Stimulated activated CD8-positive, alpha-beta memory T cell treated with anti-CD3 and anti-CD28 coated beads, Interleukin-4, amount 100 ng/mL, for 1 hour (primary cell): ENCODE measurements at regions not wholly inside any gene's neighbourhood (a gene's known extent, or its start where the extent isn't known, plus 50 kb on each side); places are given as distances from the start of the nearest gene placed in this dataset.

Experiments
- DNase-seq, 2 donors: peaks; one replicate each; pipeline ENCODE4 v3.0.0-alpha.2; 2020; ENCODE audit warnings: low read depth in 2 of 2, low spot score in 1 of 2

DNA sequence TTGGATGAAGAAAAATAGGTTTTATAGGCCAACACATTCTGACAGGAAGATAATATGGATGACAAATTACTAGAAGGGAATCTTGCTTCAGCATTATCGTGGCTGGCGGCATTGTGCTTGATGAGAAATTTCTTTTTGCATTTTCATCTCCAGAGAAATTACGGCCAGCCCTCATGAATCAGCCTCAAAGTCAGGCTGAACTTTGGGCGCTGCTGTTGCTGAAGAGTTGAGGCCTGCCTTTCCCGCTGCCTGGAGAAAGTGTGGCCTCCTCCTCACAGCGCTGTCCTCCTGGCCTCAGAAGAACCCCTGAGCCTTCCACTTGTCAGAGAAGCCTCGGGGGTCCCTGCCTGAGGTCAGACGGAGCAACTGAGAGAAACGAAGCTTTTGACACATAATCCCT is 272.4 kb upstream of the KCNIP4 start:
- DNase-seq = no peak

DNA sequence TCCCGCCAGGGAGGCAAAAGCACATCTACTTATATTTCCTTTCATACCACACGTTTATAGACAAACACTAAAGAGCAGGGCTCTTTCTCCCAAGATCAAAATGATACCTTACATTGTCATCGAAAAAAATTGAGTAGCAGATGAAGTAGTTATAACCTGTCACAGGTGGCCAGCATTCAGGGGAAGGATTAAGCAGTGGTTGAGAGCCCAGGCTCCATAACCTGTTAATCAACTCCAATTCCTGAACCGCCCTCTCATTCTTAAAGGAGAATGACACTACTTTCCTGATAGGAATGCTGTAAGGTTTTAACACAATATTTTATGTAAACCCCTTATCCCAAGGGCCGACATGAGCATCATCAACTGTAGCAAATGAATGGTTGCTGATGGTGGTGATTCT is 268.9 kb upstream of the KCNIP4 start:
- DNase-seq = no peak

DNA sequence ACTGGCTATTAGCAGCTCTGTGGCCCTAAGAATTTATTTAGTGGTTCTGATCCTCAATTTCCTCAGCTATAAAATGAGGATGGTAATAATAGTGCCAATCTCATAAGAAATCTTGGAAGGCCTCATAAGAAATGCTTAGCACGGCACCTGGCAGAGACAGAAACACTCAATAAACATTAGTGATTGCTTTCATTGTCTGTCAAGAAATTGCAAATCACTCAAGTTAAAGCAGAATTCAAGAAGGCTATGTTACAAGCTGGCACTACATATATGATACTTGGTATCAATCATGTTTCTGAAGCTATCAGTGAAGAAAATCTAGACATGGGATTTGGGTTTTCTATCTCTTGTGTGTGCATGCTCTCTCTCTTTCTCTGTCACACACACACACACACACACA is 267.7 kb upstream of the KCNIP4 start:
- DNase-seq = no peak

DNA sequence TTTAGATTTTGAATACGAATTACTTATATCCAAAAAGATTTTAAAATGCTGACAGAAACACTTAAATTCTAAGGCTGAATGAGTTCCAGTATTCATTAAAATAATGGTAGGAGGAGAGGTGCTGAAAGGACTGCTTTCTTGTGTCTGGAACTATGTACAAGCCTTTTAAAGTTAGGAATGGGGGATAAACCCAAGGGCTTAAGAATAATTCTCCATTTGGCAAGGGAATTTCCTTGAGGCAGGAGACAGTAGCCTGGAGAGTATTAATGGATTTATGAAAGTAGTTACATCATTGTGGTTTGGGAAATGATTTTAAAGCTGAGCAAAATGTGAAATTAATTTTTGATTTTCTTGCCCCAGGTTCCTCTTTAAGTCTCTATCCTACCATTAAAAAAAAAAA is 266.5 kb upstream of the KCNIP4 start:
- DNase-seq = no peak

DNA sequence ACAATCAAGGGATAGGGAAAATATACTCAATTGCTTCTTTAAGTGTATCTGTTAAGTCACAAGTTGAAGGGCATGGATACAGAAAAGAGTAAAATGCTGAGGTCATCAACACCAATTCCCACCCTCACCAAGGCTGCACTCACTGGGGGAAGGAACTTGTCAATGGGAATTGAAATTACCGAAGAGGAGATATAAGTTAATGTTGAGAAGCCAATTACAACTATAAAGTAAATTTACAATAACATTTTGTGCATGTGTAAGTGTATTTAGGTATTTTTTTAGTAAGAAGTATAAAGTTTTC is 255.1 kb upstream of the KCNIP4 start:
- DNase-seq = no peak

DNA sequence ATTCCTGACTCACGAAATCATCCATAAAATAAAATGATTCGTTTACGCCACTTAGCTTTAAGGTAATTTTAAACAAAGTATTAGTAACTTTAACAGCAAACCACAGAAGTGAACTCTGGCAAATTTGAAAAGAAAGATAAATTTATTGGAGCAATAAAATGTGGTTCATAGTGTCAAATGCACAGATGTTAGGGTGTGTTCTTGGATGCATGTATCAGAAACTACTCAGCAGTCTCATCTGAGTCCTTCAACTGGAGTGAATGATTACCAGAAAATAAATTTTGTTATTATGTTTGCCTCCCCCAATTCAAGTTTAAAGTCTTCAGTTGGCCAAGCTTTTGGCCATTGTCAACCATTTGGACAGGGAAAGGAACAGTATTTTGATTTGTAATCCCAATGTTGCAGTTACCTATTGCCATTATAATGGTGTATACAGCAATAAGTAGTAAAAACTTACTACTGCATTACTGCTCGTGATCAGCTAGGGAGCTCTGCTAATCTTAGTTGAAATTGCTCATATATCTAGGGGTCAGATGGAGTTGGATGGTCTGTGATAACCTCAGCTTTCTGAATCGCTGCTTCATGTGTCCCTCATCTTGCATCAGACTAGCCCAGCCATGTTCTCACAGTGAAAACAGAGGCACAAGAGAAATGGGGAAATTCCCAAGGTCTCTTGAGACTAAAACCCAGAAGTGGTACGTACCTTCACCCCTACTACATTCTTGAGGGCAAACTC is 254.6 kb upstream of the KCNIP4 start:
- DNase-seq = no peak

DNA sequence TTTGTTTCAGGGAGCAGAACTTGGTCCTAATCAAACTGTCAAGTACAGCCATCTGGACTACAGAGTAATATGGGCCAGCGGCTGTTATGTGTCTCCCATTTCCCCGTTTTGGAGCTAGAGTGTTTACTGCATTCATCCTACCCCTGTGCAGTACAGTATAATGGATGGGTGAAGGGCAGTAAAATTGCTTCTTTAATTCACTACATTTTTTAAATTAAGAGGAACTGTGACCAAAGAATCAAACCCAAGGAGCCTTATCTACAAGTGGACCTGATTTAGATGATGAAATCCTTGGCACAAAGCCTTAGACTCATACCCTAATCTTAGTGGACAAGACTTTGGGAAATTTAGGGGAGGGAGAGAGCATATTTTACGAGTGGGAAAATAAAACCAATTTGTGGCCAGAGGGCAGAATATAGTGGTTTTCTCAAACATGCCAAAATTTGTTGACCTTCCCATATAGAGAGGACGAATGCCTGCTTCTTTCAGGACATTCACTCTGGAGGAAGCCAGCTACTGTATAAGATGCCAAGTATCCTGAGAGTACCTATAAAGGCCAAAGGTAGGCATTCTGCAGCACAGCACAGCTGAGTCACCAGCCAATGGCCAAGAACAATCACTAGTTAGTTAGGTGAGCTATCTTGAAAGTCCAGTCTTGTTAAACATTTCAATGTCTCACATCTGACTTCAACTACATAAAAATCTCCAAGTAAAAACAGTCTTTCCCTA is 253.8 kb upstream of the KCNIP4 start:
- no peak for DNase-seq

DNA sequence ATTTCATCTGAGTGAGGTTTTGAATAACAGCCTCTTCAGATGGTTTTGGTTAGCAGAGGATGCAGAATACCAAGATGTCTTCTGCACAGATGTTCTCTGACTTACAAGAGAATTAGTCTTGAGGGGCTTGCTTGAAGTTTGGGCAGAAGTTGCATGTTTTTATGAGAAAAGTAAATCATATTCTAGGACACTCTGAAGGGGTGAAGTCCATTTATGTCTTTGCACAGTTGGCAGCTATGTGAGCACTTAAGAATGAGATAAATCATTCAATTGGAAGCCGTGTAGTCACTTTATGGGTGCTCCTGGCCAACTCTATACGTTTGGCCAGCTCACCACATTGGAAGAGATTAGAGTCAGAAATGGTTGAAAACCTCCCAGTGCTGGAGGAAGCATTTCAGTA is 252.7 kb upstream of the KCNIP4 start:
- DNase-seq = no peak

DNA sequence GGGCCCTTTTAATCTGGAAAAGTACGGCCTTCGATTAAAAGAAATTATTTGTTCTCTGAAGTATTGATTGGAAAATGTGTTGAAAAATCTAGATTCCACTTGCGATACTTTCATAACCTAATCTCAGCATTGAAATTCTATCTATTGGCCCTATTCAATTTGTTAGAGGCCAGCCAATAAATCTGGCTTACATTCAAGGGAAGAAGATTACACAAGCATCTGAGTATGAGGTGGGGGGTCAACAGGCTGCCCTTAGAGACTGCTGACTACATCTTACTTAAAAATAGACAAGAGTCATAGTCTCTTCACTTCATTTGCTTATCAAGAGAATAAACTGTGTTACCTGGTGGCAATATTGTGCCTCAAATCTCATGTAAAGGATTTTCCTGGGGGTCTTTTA is 248.0 kb upstream of the KCNIP4 start:
- no peak for DNase-seq

DNA sequence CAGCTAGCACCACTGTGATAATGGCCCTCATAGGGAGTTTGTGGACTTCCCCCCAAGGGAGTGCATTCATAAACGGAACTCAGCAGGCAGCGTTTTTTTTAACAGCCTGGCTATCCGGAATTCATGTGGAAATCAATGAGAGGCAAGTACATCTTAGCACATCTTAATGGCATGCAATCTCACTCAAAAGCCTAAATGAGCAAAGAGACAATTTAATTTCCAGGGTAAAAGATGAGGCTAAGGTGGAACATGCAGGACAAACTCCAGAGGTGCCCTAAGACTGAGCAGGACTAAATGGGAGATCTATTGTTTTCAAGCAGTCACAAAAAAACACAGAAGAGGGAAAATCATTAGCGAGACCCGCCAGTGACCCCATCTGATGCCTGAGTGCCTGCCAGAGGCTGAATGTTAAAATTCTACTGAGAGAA is 243.5 kb upstream of the KCNIP4 start:
- DNase-seq = no peak

DNA sequence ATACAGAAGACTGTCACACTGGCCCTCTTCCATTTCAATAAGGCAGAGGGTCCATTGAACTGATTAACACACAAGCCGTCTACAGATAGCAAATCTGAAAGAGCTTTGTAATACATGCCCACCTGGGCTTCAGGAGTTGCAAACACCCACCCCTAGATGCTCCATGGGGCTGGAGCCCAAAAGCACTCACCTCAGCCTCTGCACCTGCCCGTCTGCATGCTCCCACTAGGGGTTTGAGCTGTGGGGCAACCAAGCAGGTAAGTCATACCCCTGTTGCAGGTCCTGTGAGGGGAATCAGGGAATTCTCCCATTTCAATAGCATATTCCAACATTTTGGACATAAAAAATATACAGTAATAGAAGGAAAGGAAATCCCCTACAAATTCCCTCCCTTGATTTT is 243.0 kb upstream of the KCNIP4 start:
- no peak for DNase-seq

DNA sequence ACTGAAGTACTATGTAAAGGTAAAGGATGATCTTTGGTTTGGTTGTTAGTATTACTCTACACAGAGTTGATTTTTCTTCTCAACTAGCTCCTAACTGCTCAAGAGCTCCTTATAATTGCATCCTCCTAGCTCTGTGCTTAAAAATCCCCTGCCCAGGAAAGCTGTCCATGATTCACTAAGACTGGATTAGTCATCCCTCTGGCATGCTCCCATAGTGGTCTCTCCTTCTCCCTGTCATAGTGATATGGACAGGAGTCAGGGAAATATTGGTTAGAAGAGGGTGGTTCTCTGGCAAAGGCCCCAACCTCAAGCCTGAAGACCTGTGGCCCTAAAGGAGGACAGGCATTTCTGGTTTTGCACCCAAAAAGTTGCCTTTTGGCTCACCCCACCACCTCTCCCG is 242.3 kb upstream of the KCNIP4 start:
- DNase-seq = no peak

DNA sequence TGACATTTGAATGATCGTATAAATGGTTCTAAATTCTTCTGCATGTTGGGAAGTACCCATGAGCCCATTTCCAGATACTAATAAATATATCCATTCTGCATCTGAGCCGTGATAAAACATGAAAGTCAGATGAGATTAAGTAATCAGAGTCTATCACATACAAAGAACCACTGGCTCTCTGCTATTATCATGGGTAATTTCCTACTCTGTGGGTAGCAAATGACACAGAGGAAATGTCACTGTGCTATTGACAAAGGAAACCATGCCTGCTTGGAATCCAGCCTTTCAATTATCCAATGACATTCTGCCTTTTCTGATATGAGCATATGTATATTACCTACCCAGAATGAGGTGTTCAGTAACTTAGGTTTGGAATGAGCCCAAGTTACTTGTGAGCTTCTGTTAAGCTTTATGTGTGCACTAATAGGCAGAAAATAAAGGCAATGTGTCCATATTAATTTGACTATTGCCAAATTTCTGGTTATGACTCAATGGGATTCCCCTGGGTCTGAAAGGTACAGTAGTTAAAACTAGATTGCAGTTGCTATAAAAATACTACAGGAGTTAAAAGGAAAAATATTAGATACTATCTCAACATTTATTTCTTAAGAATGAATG is 238.7 kb upstream of the KCNIP4 start:
- DNase-seq = no peak

DNA sequence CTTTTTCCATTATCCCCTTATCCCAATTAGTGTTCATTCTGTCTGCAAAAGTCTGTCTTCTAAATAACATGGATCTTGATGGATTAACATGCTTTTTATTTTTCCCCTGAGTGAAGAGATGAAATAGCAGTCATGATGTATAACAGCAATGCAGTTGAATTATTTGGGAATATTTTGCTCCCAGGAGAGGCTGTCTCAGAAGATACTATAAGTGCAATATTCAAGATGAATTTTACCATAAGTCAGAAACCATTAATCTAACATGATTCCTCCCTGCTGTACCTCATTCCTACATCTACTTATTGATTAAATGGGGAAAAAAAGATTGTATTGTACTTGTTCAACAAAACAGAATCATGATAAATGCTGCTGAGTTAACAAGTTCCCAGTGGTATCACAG is 233.2 kb upstream of the KCNIP4 start:
- DNase-seq = no peak

DNA sequence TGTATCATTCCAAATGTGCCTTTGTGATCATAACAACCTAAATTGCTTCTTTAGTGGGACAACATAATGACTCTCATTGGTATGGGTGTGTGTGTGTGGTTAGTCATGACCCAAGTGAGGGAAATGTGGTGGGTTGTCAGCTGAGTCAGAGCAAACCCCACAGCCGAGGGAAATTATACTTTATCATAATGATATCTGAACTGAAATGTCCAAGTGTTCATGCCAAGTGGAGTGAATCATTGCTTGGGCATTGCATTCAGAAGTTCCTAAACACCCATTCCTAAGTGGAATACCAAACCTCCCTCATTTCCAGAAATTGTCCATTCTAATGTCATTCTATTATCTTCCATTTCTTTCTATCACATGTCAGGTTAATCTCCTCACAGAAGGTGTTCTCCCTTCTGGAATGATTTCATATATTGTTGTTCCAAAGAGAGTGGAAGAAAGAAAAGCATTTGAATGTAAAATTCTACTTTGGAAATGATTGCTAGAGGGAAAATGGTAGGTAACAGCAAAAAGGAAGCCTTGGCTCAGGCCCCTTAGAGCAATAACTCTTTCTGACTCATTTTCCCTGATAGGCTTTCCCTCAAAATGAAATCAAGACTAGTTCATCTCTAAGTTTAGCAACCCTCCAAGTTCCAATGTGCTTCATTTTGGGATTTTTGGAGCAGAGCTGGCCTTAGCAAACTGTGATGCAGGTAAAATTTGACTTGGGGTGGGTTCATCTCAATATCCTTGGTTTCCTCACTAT is 230.7 kb upstream of the KCNIP4 start:
- DNase-seq = no peak

DNA sequence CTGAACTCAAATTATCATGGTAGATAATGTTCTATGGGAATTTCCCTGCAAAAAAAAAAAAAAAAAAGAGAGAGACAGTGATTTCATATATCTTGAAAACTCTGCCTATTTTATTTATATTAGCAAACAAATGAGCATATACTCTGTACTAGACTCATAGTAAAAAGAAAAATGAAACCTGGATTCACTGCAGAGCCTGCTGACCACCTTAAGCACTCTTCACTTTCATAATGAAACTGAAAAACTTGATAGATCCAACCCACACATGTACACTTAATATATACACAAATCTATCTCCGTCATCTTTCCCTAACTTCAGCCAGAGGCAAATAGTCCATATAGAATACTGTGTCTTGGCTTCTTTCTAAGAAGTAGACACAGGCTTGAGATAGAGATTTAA is 226.1 kb upstream of the KCNIP4 start:
- DNase-seq = no peak

DNA sequence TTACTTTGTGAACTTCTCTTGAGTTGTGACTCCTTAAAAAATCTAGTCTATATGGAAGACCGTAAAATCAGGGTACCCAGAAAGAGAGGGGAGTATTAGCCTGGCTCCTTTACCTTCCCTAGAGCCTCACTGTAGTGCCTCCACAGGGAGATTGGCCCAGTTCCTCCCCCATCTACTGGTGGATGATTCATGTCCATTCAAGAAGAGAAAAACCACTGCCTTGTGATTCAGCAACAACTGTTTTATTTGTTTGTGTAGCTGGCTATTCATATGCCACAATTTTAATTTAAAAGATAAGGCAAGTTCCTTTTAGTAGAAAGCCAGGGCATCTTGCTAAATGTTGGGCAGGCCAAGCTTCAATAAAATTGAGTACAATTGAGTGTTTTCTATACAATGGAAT is 221.8 kb upstream of the KCNIP4 start:
- DNase-seq = no peak

DNA sequence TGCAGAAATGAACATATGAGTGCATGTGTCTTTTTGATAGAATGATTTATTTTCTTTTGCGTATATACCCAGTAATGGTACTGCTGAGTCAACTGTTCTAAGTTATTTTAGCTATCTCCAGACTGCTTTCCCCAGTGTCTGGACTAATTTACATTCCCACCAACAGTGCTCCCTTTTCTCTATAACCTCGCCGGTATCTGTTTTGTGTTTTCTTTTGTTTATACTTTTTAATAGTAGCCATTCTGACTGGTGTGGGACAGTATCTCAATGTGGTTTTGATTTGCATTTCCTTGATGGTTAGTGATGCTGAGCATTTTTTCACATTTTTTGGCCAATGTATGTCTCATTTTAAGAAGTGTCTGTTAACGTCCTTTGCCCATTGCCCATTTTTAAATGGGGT is 218.6 kb upstream of the KCNIP4 start:
- DNase-seq = no peak

DNA sequence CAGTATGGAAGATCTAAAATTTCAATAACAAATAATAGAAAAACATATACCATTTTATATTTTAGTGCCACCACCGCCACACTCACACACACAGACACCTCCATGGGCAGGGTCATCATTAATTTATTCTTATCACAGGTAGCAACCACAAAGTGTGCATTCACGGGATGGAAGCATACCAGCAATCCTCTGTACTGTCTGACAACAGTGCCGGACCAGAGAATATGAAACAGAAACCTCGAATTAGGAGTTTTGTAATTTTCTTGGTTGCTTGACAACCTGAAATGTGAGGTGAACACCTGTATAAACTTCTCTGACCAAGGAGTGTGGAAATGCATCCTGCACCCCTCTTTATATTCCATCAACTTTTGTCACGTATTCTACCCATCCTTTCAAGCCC is 213.9 kb upstream of the KCNIP4 start:
- DNase-seq = no peak

DNA sequence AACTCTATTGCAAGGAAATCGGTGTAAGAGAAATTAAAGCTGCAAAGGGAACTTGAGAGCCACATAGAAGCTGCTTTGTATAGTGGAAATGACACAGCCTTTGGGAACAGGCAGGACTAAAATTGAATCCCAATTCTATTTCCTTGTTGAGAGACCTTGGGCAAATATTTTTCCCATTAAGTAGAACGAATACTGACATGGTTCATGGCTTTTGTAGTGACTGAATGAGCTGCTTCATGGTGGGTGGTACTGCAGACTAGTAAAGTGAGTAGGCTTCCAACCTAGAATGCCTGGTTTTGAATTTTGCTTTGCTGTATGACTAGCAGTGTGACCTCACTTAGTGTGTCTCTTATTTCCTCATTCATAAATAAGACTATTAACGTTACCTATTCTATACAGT is 182.2 kb upstream of the KCNIP4 start:
- no peak for DNase-seq

DNA sequence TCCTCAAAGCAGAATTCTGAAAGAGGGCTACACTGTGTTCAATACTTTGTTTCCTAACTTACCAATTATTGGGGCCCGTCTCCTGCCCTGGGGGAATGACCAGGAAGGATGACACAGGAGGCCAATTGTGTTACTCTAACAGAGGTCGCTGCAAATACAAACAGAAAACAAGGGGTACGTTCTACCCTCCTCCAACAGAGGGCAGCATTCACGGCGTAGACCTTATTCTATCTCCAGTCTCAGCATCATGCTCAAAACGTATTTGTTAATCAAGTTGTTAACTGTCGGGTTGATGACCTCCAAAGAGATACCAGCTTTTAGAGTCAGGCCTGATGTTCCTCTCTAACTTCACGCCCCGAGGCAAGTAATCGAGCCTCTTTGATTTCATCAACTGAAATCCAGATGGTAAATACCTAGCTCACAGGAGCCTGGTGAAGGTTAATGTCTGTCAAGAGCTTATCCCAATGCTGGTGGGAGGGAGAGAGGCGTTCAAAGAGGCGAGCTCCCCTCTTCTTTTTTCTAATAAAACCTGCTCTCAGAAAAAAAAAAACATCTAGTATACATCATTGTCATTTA is 181.0 kb upstream of the KCNIP4 start:
- DNase-seq = no peak

DNA sequence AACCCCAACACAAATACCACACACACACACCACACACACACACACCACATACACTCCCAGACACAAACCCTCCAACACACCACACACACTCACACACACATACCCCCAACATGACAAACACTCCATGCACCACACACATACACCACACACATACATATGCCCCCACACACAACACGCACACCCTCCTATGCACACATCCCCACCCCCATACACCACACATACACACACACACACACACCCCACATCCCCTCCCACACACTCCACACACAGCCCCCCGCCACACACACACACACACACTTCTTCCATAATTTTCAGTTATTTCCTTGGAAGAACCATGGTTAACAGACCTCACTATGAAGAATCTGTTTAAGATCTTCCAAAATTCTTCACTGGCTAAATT is 173.5 kb upstream of the KCNIP4 start:
- no peak for DNase-seq
